ENCODE measurements at regions not wholly inside any gene's neighbourhood (a gene's known extent, or its start where the extent isn't known, plus 50 kb on each side); places are given as distances from the start of the nearest gene placed in this dataset.

DNA sequence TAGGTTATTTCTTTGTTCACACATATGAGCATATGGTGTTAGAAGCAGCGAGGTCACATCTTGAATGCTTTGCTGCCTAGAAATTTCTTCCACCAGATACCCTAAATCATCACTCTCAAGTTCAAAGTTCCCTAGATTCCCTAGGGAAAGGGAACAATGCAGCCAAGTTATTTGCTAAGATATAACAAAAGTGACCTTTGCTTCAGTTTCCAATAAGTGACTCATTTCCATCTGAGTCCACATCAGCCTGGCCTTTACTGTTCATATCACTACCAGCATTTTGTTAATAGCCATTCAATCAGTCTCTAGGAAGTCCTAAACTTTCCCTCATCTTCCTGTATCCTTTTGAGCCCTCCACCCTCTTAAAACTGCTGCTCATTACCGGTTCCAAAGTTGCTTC is 1502.5 kb downstream of the KCNT2 start:
- Mint-ChIP-seq H3K36me3 (ENCODE audit: unreplicated experiment) (peaks cover 4% of the 10 kb centered on the region), H3K27me3 (ENCODE audit: unreplicated experiment) (no peaks in the 10 kb centered on the region), H3K9me3 (ENCODE audit: unreplicated experiment) (peaks cover 3% of the 10 kb centered on the region), H3K4me3 (ENCODE audit: unreplicated experiment) (no peak overlapping the region), H3K27ac (ENCODE audit: unreplicated experiment) (no peak overlapping the region), H3K4me1 (ENCODE audit: low read depth, unreplicated experiment) (no peaks in the 10 kb centered on the region)
- DNase-seq: no peak
- TF ChIP-seq, protein P1, sequence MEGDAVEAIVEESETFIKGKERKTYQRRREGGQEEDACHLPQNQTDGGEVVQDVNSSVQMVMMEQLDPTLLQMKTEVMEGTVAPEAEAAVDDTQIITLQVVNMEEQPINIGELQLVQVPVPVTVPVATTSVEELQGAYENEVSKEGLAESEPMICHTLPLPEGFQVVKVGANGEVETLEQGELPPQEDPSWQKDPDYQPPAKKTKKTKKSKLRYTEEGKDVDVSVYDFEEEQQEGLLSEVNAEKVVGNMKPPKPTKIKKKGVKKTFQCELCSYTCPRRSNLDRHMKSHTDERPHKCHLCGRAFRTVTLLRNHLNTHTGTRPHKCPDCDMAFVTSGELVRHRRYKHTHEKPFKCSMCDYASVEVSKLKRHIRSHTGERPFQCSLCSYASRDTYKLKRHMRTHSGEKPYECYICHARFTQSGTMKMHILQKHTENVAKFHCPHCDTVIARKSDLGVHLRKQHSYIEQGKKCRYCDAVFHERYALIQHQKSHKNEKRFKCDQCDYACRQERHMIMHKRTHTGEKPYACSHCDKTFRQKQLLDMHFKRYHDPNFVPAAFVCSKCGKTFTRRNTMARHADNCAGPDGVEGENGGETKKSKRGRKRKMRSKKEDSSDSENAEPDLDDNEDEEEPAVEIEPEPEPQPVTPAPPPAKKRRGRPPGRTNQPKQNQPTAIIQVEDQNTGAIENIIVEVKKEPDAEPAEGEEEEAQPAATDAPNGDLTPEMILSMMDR (IDR thresholded peaks at IDR 0.05; ENCODE audit: partially characterized antibody, unreplicated experiment): no peak

DNA sequence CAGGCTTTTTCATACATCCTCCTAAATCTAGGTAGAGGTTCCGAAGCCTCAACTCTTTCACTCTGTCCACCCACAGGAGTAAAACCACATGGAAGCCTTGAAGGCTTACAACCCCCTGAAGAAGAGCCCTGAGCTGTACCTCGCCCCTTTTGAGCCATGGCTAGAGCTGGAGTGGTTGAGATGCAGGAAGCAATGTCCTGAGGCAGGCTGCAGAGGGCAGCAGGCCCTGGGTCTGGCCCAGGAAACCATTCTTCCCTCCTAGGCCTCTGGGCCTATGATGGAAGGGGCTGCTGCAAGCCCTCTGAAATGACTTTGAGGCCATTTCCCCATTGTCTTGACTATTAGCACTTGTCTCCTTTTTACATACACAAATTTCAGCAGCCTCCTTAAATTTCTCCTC is 1503.0 kb downstream of the KCNT2 start:
- Mint-ChIP-seq H3K9me3 (ENCODE audit: unreplicated experiment) (peaks cover 3% of the 10 kb centered on the region), H3K27ac (ENCODE audit: unreplicated experiment) (no peak overlapping the region), H3K4me1 (ENCODE audit: low read depth, unreplicated experiment) (no peaks in the 10 kb centered on the region), H3K27me3 (ENCODE audit: unreplicated experiment) (no peaks in the 10 kb centered on the region), H3K4me3 (ENCODE audit: unreplicated experiment) (no peak overlapping the region), H3K36me3 (ENCODE audit: unreplicated experiment) (peaks cover 4% of the 10 kb centered on the region)
- TF ChIP-seq, protein P1 (IDR thresholded peaks at IDR 0.05; ENCODE audit: partially characterized antibody, unreplicated experiment): no peak
- no peak for DNase-seq

DNA sequence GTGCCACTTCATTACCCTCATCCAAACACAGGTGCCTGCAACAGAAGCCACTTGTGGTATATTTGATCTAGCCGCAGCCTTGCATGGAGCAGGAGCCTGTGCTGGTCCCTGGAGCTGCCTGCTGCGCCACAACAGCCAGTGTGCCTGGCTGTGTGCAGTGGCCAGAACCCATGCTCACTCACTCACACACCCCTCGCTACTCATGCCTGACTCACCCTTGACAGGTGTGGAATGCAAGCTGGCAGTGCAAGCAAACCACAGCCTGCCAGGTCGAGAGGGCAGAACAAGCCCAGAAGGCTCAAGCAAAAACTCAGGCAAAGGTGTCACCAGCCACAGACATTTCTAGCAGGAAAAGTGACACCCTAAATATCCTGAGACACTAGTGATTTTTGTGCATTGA is 1510.9 kb downstream of the KCNT2 start:
- DNase-seq: no peak
- TF ChIP-seq, protein P1 (IDR thresholded peaks at IDR 0.05; ENCODE audit: partially characterized antibody, unreplicated experiment): no peak

DNA sequence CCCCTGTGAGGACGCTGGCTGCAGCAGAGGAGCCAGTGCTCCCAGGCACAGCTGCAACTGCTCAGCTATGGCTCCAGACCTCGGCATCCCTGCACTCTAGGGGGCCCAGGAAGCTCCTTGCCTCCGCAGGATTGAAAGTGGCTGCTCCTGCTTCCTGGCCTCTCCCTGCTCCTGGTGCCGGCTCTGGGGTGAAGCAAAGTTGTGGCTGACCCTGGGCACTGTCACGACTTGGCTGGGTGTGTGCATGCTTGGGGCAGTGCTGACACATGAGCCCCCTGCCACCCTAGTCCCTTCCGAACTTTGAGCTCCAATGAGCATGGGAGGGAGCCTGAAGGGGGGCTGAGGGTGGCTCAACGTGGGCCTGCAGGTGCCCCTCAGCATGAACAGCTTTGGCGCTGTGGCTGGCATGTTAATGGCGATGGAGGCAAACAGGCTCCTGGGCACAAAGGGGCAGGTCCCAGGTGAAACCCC is 1512.2 kb downstream of the KCNT2 start:
- DNase-seq: no peak
- Mint-ChIP-seq H3K9me3 (ENCODE audit: unreplicated experiment) (no peaks in the 10 kb centered on the region), H3K4me1 (ENCODE audit: low read depth, unreplicated experiment) (no peaks in the 10 kb centered on the region), H3K36me3 (ENCODE audit: unreplicated experiment) (no peaks in the 10 kb centered on the region), H3K27ac (ENCODE audit: unreplicated experiment) (no peak overlapping the region), H3K4me3 (ENCODE audit: unreplicated experiment) (no peak overlapping the region), H3K27me3 (ENCODE audit: unreplicated experiment) (no peaks in the 10 kb centered on the region)
- TF ChIP-seq, protein P1 (IDR thresholded peaks at IDR 0.05; ENCODE audit: partially characterized antibody, unreplicated experiment): no peak

More for the DNA sequence above, 1510.9 kb downstream of the KCNT2 start:
- no peaks in the 10 kb centered on the region for H3K27me3 Mint-ChIP-seq (ENCODE audit: unreplicated experiment)
- H3K9me3 Mint-ChIP-seq (ENCODE audit: unreplicated experiment): no peaks in the 10 kb centered on the region
- H3K27ac Mint-ChIP-seq (ENCODE audit: unreplicated experiment): no peak overlapping the region
- H3K4me1 Mint-ChIP-seq (ENCODE audit: low read depth, unreplicated experiment): no peaks in the 10 kb centered on the region
- no peak overlapping the region for H3K4me3 Mint-ChIP-seq (ENCODE audit: unreplicated experiment)
- no peaks in the 10 kb centered on the region for H3K36me3 Mint-ChIP-seq (ENCODE audit: unreplicated experiment)

DNA sequence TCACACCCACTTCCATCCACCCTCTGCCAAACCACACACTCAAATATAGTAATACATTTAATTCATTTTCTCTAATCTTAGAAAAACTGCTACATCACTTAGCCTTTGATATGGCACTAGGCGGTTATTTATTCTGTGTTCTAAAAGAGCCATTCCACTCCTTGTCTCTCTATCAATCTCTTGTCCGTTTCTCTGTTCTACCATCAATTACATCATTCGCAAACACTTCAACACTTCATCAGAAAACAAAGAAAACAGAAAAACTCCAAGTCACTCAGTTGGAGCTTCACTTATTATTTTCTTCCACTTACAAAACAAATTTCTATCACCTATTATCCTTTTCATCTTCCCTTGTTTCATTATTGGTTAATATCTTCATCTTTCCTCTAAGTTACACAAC is 1523.0 kb downstream of the KCNT2 start:
- no peak for DNase-seq
- Mint-ChIP-seq H3K9me3 (ENCODE audit: unreplicated experiment) (no peaks in the 10 kb centered on the region), H3K36me3 (ENCODE audit: unreplicated experiment) (no peaks in the 10 kb centered on the region), H3K4me3 (ENCODE audit: unreplicated experiment) (no peak overlapping the region), H3K27me3 (ENCODE audit: unreplicated experiment) (no peaks in the 10 kb centered on the region), H3K4me1 (ENCODE audit: low read depth, unreplicated experiment) (no peaks in the 10 kb centered on the region), H3K27ac (ENCODE audit: unreplicated experiment) (no peak overlapping the region)
- TF ChIP-seq, protein P1 (IDR thresholded peaks at IDR 0.05; ENCODE audit: partially characterized antibody, unreplicated experiment): no peak
